Muscle layer of colon (tissue), 2 donors: ENCODE measurements at regions not wholly inside any gene's neighbourhood (a gene's known extent, or its start where the extent isn't known, plus 50 kb on each side); places are given as distances from the start of the nearest gene placed in this dataset.

Experiments
- H3K27ac ChIP-seq: one replicate; pipeline ENCODE4 v1.7.0; 2013; ENCODE audit warnings: low read depth, mild to moderate bottlenecking, low read length, moderate library complexity
- H3K27me3 ChIP-seq, 2 donors: one replicate each; pipeline ENCODE4 v1.7.0; 2013; ENCODE audit warnings: low read length in 2 of 2, mild to moderate bottlenecking in 2 of 2; ENCODE audit not compliant: insufficient read depth in 2 of 2, control insufficient read depth in 1 of 2
- H3K36me3 ChIP-seq: one replicate; pipeline ENCODE4 v1.7.0; 2013; ENCODE audit warnings: mild to moderate bottlenecking, low read length; ENCODE audit not compliant: insufficient read depth
- H3K4me1 ChIP-seq: one replicate; pipeline ENCODE4 v1.7.0; 2013; ENCODE audit warnings: mild to moderate bottlenecking, low read length; ENCODE audit not compliant: insufficient read depth
- H3K4me3 ChIP-seq, 2 donors: one replicate each; pipeline ENCODE4 v1.7.0; 2013; ENCODE audit warnings: low read length in 2 of 2, low read depth in 1 of 2, mild to moderate bottlenecking in 1 of 2, moderate library complexity in 1 of 2
- H3K9ac ChIP-seq: one replicate; pipeline ENCODE4 v1.7.0; 2013; ENCODE audit warnings: low read length
- H3K9me3 ChIP-seq: one replicate; pipeline ENCODE4 v1.7.0; 2013; ENCODE audit warnings: mild to moderate bottlenecking, low read length
- donor health status: abdominal sarcoma.
- donor health status: Adenocarcinoma of cecum.

- no peaks in the 10 kb centered on the region for H3K9me3 ChIP-seq
- no peak overlapping the region for H3K4me3 ChIP-seq
- H3K27ac ChIP-seq, result no peak overlapping the region
- no peaks in the 10 kb centered on the region for H3K27me3 ChIP-seq
- peaks cover 32% of the 10 kb centered on the region for H3K4me1 ChIP-seq
- no peaks in the 10 kb centered on the region for H3K36me3 ChIP-seq
- no peak overlapping the region for H3K9ac ChIP-seq
These were observed 600.9 kb downstream of the CCDC171 start for GRCh38 chr9:16153741-16154140.

- Histone ChIP-seq H3K9me3 (no peaks in the 10 kb centered on the region), H3K27me3 (no peaks in the 10 kb centered on the region), H3K9ac (no peak overlapping the region), H3K36me3 (no peaks in the 10 kb centered on the region), H3K4me3 (no peak overlapping the region), H3K4me1 (peaks cover 32% of the 10 kb centered on the region), H3K27ac (peak overlapping the region; percentile 16)
These were observed 601.8 kb downstream of the CCDC171 start for GRCh38 chr9:16154521-16155078.

- peaks cover 20% of the 10 kb centered on the region for H3K4me1 ChIP-seq
- H3K4me3 ChIP-seq, result no peak overlapping the region
These were observed 603.0 kb downstream of the CCDC171 start for GRCh38 chr9:16155878-16156277.

GRCh38 chr9:16157216-16157615 lies 604.4 kb downstream of the CCDC171 start:
- Histone ChIP-seq H3K9ac (no peak overlapping the region), H3K27ac (no peak overlapping the region), H3K36me3 (no peaks in the 10 kb centered on the region), H3K9me3 (no peaks in the 10 kb centered on the region), H3K4me1 (peaks cover 7% of the 10 kb centered on the region), H3K4me3 (no peak overlapping the region), H3K27me3 (no peaks in the 10 kb centered on the region)

More at GRCh38 chr9:16155878-16156277, 603.0 kb downstream of the CCDC171 start:
- H3K36me3 ChIP-seq, result no peaks in the 10 kb centered on the region
- H3K9ac ChIP-seq, result no peak overlapping the region
- no peaks in the 10 kb centered on the region for H3K27me3 ChIP-seq
- no peaks in the 10 kb centered on the region for H3K9me3 ChIP-seq
- no peak overlapping the region for H3K27ac ChIP-seq

GRCh38 chr9:16157651-16158050 lies 604.8 kb downstream of the CCDC171 start:
- no peaks in the 10 kb centered on the region for H3K9me3 ChIP-seq
- peaks cover 2% of the 10 kb centered on the region for H3K4me1 ChIP-seq
- H3K27me3 ChIP-seq, result no peaks in the 10 kb centered on the region
- no peak overlapping the region for H3K9ac ChIP-seq
- H3K27ac ChIP-seq, result no peak overlapping the region
- H3K36me3 ChIP-seq, result no peaks in the 10 kb centered on the region
- H3K4me3 ChIP-seq, result no peak overlapping the region

- H3K4me1 ChIP-seq, result no peaks in the 10 kb centered on the region
- H3K4me3 ChIP-seq, result no peak overlapping the region
- no peaks in the 10 kb centered on the region for H3K36me3 ChIP-seq
- H3K9ac ChIP-seq, result no peak overlapping the region
- no peak overlapping the region for H3K27ac ChIP-seq
- H3K9me3 ChIP-seq, result no peaks in the 10 kb centered on the region
- H3K27me3 ChIP-seq, result no peaks in the 10 kb centered on the region
These were observed 605.2 kb downstream of the CCDC171 start for GRCh38 chr9:16158093-16158492.

GRCh38 chr9:16161483-16161882 lies 608.6 kb downstream of the CCDC171 start:
- Histone ChIP-seq H3K4me3 (no peak overlapping the region), H3K4me1 (no peaks in the 10 kb centered on the region), H3K9me3 (no peaks in the 10 kb centered on the region), H3K27ac (no peak overlapping the region), H3K36me3 (no peaks in the 10 kb centered on the region), H3K27me3 (no peaks in the 10 kb centered on the region), H3K9ac (no peak overlapping the region)

- H3K36me3 ChIP-seq, result no peaks in the 10 kb centered on the region
- H3K9ac ChIP-seq, result no peak overlapping the region
- no peaks in the 10 kb centered on the region for H3K9me3 ChIP-seq
- no peaks in the 10 kb centered on the region for H3K27me3 ChIP-seq
- H3K4me1 ChIP-seq, result no peaks in the 10 kb centered on the region
- H3K27ac ChIP-seq, result no peak overlapping the region
- no peak overlapping the region for H3K4me3 ChIP-seq
These were observed 617.3 kb downstream of the CCDC171 start for GRCh38 chr9:16170119-16170518.

GRCh38 chr9:16171911-16172310 lies 619.1 kb downstream of the CCDC171 start:
- no peaks in the 10 kb centered on the region for H3K9me3 ChIP-seq
- H3K27me3 ChIP-seq, result no peaks in the 10 kb centered on the region
- H3K36me3 ChIP-seq, result no peaks in the 10 kb centered on the region
- H3K27ac ChIP-seq, result no peak overlapping the region
- no peak overlapping the region for H3K4me3 ChIP-seq
- H3K9ac ChIP-seq, result no peak overlapping the region
- no peaks in the 10 kb centered on the region for H3K4me1 ChIP-seq

GRCh38 chr9:16172796-16173195 lies 620.0 kb downstream of the CCDC171 start:
- H3K27me3 ChIP-seq, result no peaks in the 10 kb centered on the region
- H3K36me3 ChIP-seq, result no peaks in the 10 kb centered on the region
- no peaks in the 10 kb centered on the region for H3K4me1 ChIP-seq
- no peak overlapping the region for H3K9ac ChIP-seq
- no peak overlapping the region for H3K27ac ChIP-seq
- no peak overlapping the region for H3K4me3 ChIP-seq
- no peaks in the 10 kb centered on the region for H3K9me3 ChIP-seq

- Histone ChIP-seq H3K9ac (no peak overlapping the region), H3K4me3 (no peak overlapping the region), H3K4me1 (peaks cover 5% of the 10 kb centered on the region), H3K27ac (no peak overlapping the region), H3K9me3 (no peaks in the 10 kb centered on the region), H3K27me3 (no peaks in the 10 kb centered on the region), H3K36me3 (no peaks in the 10 kb centered on the region)
These were observed 622.1 kb downstream of the CCDC171 start for GRCh38 chr9:16174915-16175314.

- H3K9me3 ChIP-seq, result no peaks in the 10 kb centered on the region
- H3K4me3 ChIP-seq, result no peak overlapping the region
- peaks cover 8% of the 10 kb centered on the region for H3K4me1 ChIP-seq
- no peak overlapping the region for H3K9ac ChIP-seq
- no peak overlapping the region for H3K27ac ChIP-seq
- H3K27me3 ChIP-seq, result no peaks in the 10 kb centered on the region
- no peaks in the 10 kb centered on the region for H3K36me3 ChIP-seq
These were observed 622.6 kb downstream of the CCDC171 start for GRCh38 chr9:16175461-16175860.
